GM21786 (cell line): ENCODE measurements at regions not wholly inside any gene's neighbourhood (a gene's known extent, or its start where the extent isn't known, plus 50 kb on each side); places are given as distances from the start of the nearest gene placed in this dataset.

Source experiments
- ATAC-seq: cut with Tn5 transposase; IDR thresholded peaks from one replicate; pipeline ENCODE4 v1.9.1; 2021; ENCODE audit not compliant: unreplicated experiment

DNA sequence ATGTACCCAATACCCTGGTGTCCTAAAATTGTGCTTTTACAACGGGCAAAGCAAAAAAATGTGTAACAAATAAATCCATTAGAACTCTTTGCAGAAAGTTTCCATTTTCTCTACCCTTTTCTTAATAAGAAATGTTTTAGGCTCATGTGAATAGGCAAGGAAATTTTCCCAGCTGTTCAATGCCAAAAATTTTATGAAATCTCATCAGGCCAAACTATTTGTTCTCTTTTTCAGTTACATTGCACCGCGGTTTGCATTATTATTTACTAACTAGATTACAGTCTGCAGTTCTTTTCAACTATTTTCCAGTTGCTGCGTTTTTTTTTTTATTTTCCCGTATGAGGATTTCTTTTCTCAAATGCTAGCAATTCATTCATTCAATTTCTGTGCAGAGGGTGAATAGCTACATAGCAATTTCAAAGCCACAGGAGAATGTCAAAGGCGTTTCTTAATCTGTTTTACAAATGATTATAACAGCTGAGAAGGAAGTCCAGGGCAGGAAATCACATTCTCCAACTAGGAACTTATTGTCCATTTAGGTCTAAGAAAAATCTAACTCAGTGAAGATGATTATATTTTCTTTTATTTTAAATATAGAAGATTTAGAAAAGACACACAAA is 367.5 kb upstream of the MMADHC start:
- ATAC-seq, result no peak

DNA sequence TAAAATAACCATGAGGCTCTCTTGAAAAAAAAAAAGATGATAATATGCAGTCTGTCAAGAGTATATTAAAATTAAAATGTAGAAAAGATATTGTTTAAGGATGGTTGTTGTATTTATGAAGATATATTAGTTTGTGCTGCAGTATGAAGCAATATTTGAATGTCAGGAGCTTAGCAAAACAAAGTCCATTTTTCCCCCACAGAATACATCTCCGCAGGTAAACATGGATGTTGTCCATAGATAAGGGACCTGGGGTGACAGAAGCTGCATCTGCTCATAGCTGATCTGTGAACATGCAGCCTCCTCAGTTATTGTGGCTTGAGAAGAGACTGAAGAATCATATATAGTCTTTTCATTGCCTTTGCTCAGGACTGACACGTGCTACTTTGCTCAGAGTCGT is 366.1 kb upstream of the MMADHC start:
- ATAC-seq, result no peak

DNA sequence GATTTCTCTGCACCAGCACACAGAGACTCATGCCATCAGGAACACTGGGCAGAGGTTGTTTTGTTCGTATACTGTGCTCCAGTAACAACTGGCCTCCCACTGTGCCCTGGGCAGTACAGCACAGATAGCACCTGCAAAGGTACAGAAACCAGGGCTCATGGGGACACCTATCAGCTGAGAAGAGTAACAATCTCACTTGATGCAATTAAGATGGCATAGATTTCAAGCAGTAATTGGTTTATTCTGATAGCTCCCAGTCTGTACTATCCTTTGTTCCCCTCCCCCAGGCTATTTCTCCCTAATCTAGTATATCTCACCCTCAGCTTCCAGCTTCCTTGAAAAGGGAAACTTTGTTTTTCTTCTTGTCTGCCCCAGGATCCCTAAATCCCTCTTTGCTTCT is 343.9 kb upstream of the MMADHC start:
- ATAC-seq, result no peak

DNA sequence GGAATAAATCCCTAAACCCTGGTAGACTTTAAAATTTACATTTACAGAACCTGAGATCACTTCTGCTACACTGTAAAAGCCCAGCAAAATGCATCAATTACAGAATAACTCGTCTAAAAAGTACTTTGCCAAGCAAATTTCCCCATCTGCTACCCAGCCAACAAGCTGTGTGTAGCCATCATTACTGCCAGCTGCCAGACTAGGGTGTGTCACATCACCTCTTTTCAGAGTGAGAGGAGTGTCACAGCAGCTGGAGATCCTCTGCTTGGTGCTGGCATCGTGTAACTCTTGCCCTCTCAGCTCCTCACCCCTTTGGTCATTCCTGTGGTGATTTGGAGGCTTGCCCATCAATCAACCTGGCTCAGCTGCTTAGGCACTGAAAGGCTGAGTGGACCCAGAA is 340.4 kb upstream of the MMADHC start:
- no peak for ATAC-seq

DNA sequence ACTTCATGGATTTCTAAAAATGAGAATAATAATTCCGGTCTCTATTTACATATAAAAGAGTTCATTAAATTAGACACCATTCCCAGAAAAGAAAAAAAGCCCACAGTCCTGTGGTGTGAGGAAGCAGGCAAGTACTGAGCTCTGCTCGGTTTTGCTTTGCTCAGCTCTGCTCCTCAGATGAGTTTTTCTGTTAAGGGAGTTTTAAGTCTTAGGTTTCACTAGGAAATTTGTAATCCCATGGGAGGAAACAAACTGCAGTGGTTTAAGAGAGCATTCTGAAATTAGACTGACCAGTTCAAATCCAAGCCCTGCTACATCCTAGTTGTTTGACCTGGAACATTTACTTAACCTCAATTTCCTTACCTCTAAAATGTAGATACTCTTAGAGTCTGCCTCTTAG is 338.6 kb upstream of the MMADHC start:
- no peak for ATAC-seq

DNA sequence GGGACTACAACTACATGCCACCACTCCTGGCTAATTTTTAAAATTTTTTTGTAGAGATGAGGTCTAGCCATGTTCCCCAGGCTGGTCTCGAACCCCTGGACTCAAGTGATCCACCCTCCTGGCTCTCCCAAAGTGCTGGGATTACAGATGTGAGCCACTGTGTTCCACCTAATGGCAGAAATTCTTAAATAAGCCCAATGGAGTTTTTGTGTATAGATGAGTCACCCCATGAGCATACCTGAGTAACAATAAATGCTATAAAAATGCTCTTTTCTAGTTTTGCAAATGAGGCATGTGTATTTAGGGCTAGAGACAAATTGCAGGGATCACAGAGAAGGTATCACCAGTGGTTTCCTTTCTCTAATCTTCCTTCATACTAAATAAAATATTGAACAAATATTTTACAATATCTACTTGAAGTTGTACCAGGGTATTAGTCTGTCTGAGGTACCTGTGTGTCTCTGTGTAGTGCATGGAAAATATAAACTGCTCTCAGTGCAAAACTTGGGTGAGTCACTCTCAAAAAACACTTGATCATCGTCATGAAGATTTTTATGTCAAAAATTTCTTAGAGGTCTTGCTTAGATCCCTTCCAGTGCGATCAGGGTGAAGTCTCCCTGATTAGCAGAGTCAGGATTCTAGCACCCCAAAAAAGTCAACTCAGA is 337.1 kb upstream of the MMADHC start:
- no peak for ATAC-seq

DNA sequence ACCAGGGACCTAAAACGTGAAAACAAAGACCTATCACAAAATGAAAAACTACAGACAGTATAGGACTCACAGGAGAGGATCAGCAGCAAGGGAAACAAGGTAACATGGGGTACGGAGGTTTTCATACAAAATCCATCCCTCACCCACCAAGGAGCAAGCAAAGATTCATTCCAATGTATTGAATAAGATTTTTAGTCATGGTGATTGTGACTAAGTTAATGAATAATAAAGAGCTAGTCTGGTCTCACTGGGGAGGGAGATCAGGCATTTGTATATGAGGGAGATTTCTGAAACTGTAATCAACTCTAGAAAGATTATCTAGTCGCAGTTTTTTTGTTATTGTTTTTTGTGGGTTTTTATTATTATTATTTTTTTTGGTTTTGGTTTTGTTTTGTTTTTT is 336.5 kb upstream of the MMADHC start:
- ATAC-seq, result no peak

DNA sequence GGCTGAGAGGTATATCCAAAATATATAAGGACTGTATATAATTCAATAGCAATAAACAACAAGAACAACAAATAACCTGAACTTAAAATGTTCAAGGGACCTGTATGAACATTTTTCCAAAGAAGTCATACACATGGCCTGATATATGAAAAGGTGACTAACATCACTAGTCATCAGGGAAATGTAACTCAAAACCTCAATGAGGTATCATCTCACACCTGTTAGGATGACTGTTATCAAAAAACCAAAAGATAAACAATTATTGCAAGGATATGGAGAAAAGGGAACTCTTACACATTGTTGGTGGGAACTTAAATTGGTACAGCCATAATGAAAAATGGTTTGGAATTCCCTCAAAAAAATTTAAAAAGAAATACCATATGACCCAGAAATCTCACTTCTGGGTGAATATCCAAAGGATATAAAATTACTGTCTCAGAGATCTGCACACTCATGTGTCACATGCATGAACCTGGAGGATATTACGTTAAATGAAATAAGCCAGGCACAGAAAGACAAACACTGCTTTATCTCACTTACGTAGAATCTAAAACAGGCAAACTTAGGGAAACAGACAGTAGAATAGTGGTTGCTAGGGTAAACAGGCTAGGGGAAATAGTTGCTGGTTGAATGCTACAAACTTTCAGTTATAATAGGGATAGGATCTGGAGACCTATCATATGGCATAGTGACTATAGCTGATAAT is 334.5 kb upstream of the MMADHC start:
- ATAC-seq, result no peak

DNA sequence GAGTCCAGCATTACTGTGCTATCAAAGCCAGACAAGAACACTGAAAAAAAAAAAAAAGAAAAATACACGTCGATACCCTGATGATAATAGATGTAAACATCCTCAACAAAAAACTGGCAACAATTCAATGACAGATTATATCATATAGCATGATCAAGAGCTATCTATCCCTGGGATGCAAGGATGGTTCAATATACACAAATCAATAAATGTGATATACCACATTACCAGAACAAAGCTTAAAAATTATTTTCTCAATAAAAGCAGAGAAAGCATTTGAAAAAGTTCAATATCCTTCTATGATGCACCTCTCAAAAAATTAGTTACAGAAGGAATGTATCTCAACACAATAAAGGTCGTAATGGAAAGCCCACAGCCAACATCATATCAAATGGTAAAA is 332.8 kb upstream of the MMADHC start:
- no peak for ATAC-seq

DNA sequence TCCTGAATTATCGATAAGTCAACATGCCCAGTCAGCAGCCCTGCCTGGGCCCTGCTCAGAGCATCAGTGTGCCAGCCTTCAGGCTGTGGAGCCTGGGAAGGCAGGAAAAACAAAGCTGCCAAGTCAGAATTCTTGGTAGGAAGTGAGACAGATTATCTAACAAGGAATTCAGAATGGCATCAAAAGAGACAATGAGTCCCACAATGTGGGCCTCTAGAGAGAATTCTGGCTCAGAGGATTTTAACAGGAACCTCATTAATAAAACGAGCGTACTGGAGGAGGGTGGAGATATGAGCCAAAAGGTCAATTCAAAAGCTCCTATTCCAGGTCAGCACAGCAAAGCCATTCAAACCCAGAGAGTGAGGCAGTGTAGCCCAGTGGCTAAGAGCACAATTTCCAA is 327.6 kb upstream of the MMADHC start:
- ATAC-seq, result no peak

DNA sequence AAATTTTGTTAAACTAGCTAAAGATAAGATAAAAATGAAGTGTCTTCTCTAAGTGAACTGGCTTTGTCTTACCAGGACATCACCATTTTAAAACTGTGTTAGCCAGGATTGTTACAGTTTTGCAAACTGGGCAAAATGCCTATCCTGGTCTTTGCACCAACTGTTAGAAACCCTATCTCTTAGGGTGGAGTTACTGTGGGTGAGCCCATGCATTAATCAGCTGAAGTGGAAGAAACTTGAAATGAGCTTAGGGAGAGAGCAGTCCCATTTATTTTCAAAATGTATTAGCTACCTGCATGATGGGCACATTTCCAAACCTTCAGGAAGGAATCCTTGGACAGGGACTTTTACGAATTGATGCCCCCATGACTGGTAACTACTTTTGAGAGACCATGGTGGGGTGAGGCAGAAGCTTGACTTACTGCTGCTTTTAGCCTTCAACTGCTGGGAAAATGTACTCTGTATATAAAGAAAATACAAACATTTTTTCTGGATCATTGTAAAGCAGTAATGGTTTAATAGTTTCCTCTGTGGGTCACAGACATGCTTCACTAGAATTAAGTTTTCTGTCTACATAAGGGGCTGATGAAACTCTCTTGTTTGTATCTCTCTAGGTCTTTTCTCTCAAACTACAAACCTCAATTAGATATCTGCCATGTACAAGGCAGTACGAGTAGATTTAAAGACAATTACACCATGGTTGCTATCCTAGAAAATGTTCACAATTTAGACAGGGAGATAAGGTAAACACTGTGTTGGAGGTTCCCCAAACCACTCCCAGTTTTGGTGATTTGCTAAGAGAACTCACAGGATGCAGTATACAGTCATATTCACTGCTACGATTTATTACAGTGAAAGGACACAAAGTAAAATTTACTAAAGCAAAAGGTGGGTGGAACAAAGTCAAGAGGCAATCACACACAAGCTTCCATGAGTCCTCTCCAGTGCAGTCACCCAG is 321.4 kb upstream of the MMADHC start:
- no peak for ATAC-seq

DNA sequence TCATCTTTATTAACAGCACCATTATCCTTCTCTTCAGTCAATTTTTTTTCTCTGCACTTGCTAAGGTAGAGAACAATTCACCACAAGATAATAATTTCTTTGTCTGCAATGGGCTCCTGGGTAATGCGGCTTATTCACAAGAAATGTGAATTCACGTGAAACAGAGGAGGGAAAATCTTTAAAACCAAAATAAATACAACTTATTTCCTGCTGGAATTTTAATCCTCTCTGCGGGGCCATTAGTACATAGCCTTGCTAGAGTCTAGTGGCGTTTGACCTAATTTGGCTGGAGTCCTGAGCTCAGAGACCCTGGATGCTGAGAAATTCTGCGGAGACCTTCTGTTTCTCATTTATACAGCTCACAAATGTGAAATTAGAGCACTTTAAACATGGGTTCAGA is 319.3 kb upstream of the MMADHC start:
- ATAC-seq, result no peak

DNA sequence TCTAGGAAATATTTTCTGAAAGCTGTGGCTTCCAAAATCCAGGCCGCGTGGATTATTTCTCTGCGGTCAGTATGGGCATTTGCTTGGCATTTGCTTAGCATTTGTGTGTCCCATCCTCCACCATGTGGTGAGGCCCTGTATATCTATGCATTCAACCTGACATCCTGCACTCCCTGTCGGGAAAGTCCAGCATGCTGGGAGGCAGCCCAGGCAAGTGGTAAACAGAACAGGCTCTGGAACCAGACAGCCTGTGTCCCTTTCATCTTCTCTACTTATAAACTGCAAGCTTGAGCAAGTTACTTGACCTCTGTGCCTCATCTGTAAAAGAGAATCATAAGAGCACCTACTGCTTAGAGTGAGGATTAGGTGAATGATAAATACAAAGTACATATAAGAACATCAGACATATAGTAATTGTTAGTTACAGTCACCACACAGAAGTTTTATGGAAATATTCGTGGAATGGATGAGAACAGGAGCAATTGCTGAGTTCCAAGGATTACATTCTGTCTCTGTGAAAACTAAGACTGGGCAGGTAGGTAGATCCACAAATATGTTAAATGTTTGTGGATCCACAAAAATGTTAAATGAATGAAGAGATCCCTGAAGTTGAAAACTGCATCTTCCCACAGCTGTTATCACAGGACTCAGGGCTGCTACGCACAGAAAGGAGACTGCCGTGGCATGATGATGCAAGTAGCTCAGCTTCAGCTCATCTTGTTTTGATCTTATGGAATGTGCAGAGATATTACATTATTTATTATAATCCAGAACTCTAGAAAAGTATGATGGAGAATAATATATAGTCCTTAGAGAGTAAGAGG is 317.0 kb upstream of the MMADHC start:
- no peak for ATAC-seq

DNA sequence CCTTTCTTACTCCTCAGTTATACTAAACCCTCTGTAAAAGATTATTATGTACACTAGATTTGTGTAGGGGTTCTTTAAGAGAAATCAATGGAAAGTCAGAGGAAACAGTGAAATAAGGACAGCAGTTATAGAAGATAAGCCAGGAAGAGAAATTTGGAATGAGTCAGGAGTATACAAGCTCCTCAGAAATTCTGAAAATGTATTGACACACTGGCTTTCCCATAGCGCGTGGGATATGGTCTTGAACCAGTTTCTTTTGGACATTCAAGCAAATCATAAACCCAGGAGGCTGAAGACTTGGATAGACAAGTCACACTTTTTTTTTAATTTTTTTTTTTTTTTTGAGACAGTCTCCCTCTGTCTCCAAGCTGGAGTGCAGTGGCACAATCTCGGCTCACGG is 316.1 kb upstream of the MMADHC start:
- no peak for ATAC-seq

DNA sequence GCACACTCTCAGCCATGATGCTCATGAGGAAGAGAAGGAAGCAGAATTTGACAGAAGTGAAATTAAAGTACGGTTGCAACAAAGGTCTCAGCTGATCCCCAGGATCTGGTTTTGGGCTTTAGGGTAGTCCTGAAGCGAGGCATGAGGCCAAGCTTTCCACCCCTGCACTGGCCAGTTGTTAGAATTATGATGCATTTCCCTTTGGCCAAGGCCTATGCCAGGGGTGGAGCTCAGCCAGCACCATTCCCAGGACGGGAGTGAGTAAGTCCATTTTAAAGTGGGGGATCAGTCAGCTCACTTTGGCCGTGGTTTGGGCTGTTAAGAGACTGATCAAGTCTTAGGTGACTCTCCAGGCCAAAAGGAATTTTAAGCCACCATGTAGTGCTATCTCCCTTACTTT is 314.5 kb upstream of the MMADHC start:
- ATAC-seq, result no peak

DNA sequence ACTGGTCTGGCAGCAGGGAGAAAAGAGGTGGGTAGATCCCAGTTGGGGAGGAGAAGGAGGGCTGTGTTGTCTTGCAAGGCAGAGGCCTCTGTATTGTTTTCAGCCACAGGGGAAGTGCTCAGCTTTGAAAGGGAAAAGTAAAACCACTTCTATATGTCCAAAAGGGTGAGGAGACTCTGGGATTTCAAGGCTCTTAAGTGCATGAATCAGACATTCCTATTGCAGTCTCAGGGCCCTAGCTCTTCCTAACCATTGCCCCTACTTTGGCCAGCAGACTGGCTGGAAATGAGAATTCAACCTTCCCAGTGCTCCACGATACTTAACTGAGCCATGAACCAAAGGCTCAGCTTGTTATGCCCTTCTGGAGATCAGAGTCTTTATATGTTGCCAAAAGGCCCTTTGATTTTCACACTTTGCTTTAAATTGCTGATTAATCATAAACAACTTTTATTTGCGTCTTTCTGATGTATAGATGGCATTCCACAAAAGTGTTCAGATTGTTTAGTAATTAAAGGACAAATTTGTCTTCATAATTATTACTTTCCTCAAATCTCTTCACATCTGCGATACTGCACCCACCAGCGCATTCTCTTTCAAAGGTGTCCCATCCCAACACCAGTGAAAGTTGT is 313.8 kb upstream of the MMADHC start:
- no peak for ATAC-seq

DNA sequence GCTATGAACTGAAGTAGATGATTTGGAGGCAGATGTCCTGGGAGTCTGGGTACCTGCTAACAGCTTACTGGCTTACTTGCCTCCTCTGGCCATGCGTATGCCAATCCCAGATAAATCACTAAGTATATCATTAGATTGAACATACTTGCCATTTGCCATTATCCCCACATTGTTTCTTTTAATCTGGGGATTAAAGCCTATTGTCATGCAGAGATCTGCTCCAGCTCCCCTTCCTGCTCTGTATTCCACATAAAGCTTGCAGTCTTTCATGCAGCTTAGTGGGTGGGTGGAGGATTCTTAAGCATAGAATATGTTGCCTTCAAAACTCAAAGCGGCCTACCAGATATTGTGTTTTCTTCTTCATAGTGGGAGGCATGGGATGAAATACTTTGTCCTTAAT is 311.8 kb upstream of the MMADHC start:
- ATAC-seq, result no peak

DNA sequence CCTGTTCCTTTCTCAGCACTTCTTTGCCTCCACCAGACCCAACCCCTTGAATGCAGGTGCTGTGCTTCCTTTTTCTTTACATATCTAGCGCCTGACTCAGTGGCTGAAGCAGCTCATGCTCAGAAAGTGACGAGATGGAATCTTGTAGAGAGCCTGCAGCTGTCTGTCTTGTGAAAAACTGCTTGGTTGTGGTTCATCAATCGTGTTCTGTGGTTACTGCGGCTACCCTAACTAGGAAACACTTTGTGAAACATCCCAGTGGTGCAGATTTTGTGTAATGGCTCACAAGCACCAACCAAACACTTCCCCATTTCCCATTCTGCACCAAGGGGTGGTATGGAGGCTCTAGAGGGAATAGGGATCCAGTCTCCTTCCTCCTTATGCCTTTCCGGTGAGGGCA is 307.2 kb upstream of the MMADHC start:
- ATAC-seq, result no peak

DNA sequence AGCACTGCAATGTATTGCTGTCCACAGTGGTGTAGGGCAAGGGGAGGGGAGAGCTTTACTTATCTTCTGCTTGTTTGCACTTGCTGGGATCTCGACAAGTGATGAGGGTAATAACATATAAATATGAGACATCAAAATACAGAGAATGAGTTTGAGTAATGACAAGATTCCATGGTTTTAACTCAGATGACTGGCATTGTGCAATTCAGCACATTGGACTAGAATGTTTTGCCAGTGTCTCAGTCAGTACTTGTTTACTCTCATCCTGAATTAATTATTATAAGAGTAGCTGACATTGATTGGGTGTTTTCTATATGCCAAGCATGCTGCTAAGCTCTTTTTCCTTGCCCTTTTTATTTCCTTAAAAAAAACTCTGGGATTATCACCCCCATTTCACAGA is 306.7 kb upstream of the MMADHC start:
- no peak for ATAC-seq

DNA sequence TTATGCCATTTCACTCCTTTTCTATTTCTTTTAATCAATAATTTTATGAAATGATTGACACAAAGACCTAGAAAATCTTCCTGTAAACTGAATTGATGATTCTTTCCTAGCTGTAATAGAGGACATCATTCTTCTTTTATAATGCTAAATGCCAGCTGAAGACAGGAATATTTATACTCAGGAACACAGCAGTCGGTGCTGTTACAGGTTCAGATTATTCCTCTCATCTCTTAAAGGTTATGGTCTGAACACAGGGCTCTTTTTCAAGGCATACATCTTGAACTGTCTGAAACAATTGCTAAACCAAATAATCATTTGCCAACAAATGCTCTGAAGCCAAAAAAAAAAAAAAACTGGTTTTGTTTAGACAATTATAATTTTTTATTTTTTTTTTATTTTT is 305.0 kb upstream of the MMADHC start:
- no peak for ATAC-seq
